PC-9 (cell line): ENCODE measurements at regions not wholly inside any gene's neighbourhood (a gene's known extent, or its start where the extent isn't known, plus 50 kb on each side); places are given as distances from the start of the nearest gene placed in this dataset.

ENCODE experiments used
- BruUV-seq: library from RNA; stranded (reverse); fragments of 400-500 nt; replicated peaks from 2 replicates; lab custom pipeline; 2021; lab: Mats Ljungman, UMichigan
- CTCF ChIA-PET: fragments of 300-600 bp; sonication (Branson Sonifier 250); formaldehyde crosslinking; loops from one replicate; lab custom pipeline; 2022; ENCODE audit warnings: antibody characterized with exemption; lab: Charles Lee
- POLR2A ChIA-PET: fragments of 300-600 bp; sonication (Branson Sonifier 250); formaldehyde crosslinking; loops from one replicate; lab custom pipeline; 2022; ENCODE audit warnings: antibody characterized with exemption; ENCODE audit not compliant: unreplicated experiment; lab: Charles Lee
- DNase-seq, 2 experiments: peaks; one replicate each; pipeline versions ENCODE4 v3.0.0 to v3.0.0-alpha.2; 2015 to 2022; ENCODE audit warnings: mixed read lengths in 1 of 2
- H2AFZ ChIP-seq: fragments of 200-600 bp; sonication (generic); 2 replicates; pipeline ENCODE4 v1.8.1; 2017; ENCODE audit warnings: antibody characterized with exemption
- H3F3A ChIP-seq: fragments of 200-600 bp; sonication (generic); 2 replicates; pipeline ENCODE4 v1.8.1; 2017; ENCODE audit warnings: antibody characterized with exemption, mild to moderate bottlenecking, low read depth; ENCODE audit not compliant: insufficient read depth
- H3K27ac ChIP-seq: fragments of 200-600 bp; sonication (generic); 2 replicates; pipeline ENCODE4 v1.6.1; 2016; ENCODE audit warnings: mixed run types
- H3K27me3 ChIP-seq: fragments of 200-600 bp; sonication (generic); 2 replicates; pipeline ENCODE4 v1.6.1; 2016; ENCODE audit warnings: low read depth, mixed run types; ENCODE audit not compliant: insufficient read depth
- H3K36me3 ChIP-seq: fragments of 200-600 bp; sonication (generic); 2 replicates; pipeline ENCODE4 v1.6.1; 2016; ENCODE audit warnings: low read depth, mixed run types
- H3K4me1 ChIP-seq: fragments of 200-600 bp; sonication (generic); replicated peaks from 2 replicates; pipeline ENCODE4 v1.6.1; 2016; ENCODE audit warnings: mixed run types; ENCODE audit not compliant: insufficient read depth
- H3K4me2 ChIP-seq: fragments of 200-600 bp; sonication (generic); 2 replicates; pipeline ENCODE4 v1.6.1; 2017; ENCODE audit warnings: mixed run types
- H3K4me3 ChIP-seq: fragments of 200-600 bp; sonication (generic); 2 replicates; pipeline ENCODE4 v1.6.1; 2016; ENCODE audit warnings: mixed run types
- H3K79me2 ChIP-seq: fragments of 200-600 bp; sonication (generic); 2 replicates; pipeline ENCODE4 v1.6.1; 2017; ENCODE audit warnings: low read depth, mixed run types
- H3K9me2 ChIP-seq: fragments of 200-600 bp; sonication (generic); 2 replicates; pipeline ENCODE4 v1.8.1; 2017; ENCODE audit warnings: mild to moderate bottlenecking; ENCODE audit not compliant: insufficient read depth
- H3K9me3 ChIP-seq: fragments of 200-600 bp; sonication (generic); 2 replicates; pipeline ENCODE4 v1.8.1; 2016; ENCODE audit warnings: low read depth; ENCODE audit not compliant: insufficient read depth
- H4K20me1 ChIP-seq: fragments of 200-600 bp; sonication (generic); 2 replicates; pipeline ENCODE4 v1.8.1; 2017; ENCODE audit not compliant: insufficient read depth
- EZH2 ChIP-seq: fragments of 200-600 bp; sonication (generic); IDR thresholded peaks from 2 replicates; pipeline ENCODE4 v1.8.0; 2017; ENCODE audit warnings: antibody characterized with exemption, low read depth
- intact Hi-C: fragments of 100-400 bp; cut with micrococcal nuclease; formaldehyde crosslinking; loops from one replicate; pipeline ENCODE4 v1.10.0; 2022; ENCODE audit not compliant: unreplicated experiment
- TF ChIP-seq, protein P1 (sequence below): fragments of 200-600 bp; sonication (generic); conservative IDR thresholded peaks from 2 replicates; pipeline ENCODE4 v1.6.1; 2017; ENCODE audit warnings: mixed run types, antibody characterized with exemption, mild to moderate bottlenecking, moderate library complexity

DNA sequence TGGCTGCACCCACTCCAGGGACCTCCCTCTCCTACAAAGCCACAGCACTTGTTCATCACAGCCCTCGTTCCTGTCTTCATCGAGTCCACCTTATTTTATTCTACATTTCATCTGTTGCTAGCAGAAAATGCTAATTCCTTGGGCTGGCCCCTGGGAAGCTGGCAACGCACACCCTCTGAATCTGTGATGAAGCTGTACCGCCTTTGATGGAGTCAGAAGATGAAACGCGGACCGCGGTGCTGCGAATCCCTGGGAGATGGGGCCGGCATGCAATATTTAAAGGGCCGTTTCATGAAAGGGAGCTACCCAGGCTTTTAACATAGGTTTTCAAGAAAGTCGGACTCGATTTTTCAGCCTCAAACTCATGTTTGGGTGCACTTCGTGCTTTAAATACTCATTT lies 88.5 kb downstream of the NPTX2 start:
- H3K36me3 ChIP-seq: no peaks in the 10 kb centered on the region
- no peak overlapping the region for H3K4me3 ChIP-seq
- ChIA-PET CTCF (no interaction called here), POLR2A (interaction anchor here (0.8 kb wide), 1 partner anchor 126 kb away, joined by 4 read pairs; no protein-coding TSS in a partner anchor)
- no peaks in the 10 kb centered on the region for H3F3A ChIP-seq
- intact Hi-C loops: no loop called here
- no peak overlapping the region for H2AFZ ChIP-seq
- no peaks in the 10 kb centered on the region for H3K9me3 ChIP-seq
- no TSS peak for BruUV-seq
- no peaks in the 10 kb centered on the region for H3K79me2 ChIP-seq
- no peaks in the 10 kb centered on the region for H3K9me2 ChIP-seq
- H4K20me1 ChIP-seq: no peaks in the 10 kb centered on the region
- no peak overlapping the region for H3K27ac ChIP-seq
- no peak for DNase-seq
- peaks cover 78% of the 10 kb centered on the region for H3K27me3 ChIP-seq
- no peaks in the 10 kb centered on the region for H3K4me1 ChIP-seq
- TF ChIP-seq EZH2: peak; percentile 81; the same call in 1 of the 2 replicates
- TF ChIP-seq, protein P1, sequence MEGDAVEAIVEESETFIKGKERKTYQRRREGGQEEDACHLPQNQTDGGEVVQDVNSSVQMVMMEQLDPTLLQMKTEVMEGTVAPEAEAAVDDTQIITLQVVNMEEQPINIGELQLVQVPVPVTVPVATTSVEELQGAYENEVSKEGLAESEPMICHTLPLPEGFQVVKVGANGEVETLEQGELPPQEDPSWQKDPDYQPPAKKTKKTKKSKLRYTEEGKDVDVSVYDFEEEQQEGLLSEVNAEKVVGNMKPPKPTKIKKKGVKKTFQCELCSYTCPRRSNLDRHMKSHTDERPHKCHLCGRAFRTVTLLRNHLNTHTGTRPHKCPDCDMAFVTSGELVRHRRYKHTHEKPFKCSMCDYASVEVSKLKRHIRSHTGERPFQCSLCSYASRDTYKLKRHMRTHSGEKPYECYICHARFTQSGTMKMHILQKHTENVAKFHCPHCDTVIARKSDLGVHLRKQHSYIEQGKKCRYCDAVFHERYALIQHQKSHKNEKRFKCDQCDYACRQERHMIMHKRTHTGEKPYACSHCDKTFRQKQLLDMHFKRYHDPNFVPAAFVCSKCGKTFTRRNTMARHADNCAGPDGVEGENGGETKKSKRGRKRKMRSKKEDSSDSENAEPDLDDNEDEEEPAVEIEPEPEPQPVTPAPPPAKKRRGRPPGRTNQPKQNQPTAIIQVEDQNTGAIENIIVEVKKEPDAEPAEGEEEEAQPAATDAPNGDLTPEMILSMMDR: no peak
- H3K4me2 ChIP-seq: no peak overlapping the region

DNA sequence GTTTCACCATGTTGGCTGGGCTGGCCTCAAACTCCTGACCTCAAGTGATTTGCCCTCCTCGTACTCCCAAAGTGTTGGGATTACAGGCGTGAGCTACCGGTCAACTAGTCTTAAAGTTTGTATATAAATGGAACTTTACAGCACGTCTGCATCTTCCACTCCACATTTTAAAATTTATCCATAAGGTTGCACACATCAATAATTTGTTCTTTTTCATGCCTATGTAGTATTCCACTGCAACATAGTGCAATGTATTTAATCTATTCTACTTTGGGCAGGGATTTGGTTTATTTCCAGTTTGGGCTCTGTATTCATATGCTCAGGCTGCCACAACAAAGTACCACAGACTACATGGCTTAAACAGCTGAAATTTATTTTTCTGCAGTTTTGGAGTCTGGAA lies 90.0 kb downstream of the NPTX2 start:
- Histone ChIP-seq H3K4me1 (no peaks in the 10 kb centered on the region), H3F3A (no peaks in the 10 kb centered on the region), H3K9me2 (no peaks in the 10 kb centered on the region), H3K4me2 (no peak overlapping the region), H3K79me2 (no peaks in the 10 kb centered on the region), H3K9me3 (no peaks in the 10 kb centered on the region), H3K27me3 (peaks cover 84% of the 10 kb centered on the region), H3K4me3 (no peak overlapping the region), H4K20me1 (no peaks in the 10 kb centered on the region), H3K27ac (no peak overlapping the region), H2AFZ (no peak overlapping the region), H3K36me3 (no peaks in the 10 kb centered on the region)
- BruUV-seq: no TSS peak
- ChIA-PET POLR2A (no interaction called here), CTCF (no interaction called here)
- intact Hi-C loops: no loop called here
- TF ChIP-seq, protein P1: no peak
- no peak for TF ChIP-seq EZH2
- no peak for DNase-seq

DNA sequence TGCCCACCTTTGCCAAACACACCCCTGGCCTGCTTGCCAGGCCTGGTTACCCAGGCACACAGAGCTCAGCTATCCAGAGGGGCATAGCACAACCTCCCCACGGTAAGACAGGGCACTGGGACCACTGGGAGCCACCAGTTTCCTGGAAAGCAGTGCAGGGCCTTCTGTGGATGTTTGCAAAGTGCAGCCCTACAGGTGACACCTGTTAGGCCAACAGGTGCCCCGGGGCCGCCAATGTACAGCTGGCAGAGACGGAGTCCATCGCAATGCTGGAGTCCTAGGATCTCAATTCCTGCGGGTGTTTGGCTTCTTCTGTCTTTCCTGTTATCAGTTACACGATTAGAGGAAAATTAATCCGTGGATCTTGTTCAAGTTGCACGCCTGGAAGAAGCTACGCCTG lies 94.9 kb downstream of the NPTX2 start:
- ChIA-PET POLR2A (no interaction called here), CTCF (no interaction called here)
- no peak for DNase-seq
- no peaks in the 10 kb centered on the region for H3K4me1 ChIP-seq
- H3K4me3 ChIP-seq: no peak overlapping the region
- intact Hi-C loops: no loop called here
- no peak overlapping the region for H3K4me2 ChIP-seq
- no peaks in the 10 kb centered on the region for H3F3A ChIP-seq
- no peaks in the 10 kb centered on the region for H3K9me2 ChIP-seq
- H3K79me2 ChIP-seq: no peaks in the 10 kb centered on the region
- no peak overlapping the region for H3K27ac ChIP-seq
- TF ChIP-seq, protein P1: no peak
- no peak for TF ChIP-seq EZH2
- H4K20me1 ChIP-seq: no peaks in the 10 kb centered on the region; the same call in 1 of the 2 replicates
- H3K27me3 ChIP-seq: peaks cover 77% of the 10 kb centered on the region
- no peaks in the 10 kb centered on the region for H3K36me3 ChIP-seq
- no peaks in the 10 kb centered on the region for H3K9me3 ChIP-seq
- no TSS peak for BruUV-seq
- H2AFZ ChIP-seq: no peak overlapping the region
